ENCODE measurements at regions not wholly inside any gene's neighbourhood (a gene's known extent, or its start where the extent isn't known, plus 50 kb on each side); places are given as distances from the start of the nearest gene placed in this dataset.

DNA sequence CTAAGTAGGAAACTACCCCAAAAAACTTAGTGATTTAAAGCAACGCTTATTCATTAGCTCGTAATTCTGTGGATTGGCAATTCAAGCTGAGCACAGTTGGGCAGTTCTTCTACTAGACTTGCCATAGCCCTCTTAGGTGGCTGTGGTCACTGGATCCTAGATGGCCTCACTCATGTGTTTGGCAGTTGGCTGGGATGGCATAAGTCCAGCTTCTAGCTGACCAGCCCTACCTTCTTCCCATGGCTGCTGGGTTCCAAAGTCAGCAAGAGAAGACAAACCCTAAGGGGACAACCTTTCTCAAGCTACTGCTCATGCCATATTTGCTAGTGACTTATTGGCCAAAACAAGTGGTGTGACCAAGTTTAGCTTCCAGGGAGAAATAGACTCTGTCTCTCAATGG is 95.3 kb downstream of the COPS8 start:
- TF ChIP-seq, protein P1, sequence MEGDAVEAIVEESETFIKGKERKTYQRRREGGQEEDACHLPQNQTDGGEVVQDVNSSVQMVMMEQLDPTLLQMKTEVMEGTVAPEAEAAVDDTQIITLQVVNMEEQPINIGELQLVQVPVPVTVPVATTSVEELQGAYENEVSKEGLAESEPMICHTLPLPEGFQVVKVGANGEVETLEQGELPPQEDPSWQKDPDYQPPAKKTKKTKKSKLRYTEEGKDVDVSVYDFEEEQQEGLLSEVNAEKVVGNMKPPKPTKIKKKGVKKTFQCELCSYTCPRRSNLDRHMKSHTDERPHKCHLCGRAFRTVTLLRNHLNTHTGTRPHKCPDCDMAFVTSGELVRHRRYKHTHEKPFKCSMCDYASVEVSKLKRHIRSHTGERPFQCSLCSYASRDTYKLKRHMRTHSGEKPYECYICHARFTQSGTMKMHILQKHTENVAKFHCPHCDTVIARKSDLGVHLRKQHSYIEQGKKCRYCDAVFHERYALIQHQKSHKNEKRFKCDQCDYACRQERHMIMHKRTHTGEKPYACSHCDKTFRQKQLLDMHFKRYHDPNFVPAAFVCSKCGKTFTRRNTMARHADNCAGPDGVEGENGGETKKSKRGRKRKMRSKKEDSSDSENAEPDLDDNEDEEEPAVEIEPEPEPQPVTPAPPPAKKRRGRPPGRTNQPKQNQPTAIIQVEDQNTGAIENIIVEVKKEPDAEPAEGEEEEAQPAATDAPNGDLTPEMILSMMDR (conservative IDR thresholded peaks at IDR 0.05) = no peak
- no peak for TF ChIP-seq ZFX (IDR thresholded peaks at IDR 0.05)
- no peak overlapping the region for H3K27ac ChIP-seq

DNA sequence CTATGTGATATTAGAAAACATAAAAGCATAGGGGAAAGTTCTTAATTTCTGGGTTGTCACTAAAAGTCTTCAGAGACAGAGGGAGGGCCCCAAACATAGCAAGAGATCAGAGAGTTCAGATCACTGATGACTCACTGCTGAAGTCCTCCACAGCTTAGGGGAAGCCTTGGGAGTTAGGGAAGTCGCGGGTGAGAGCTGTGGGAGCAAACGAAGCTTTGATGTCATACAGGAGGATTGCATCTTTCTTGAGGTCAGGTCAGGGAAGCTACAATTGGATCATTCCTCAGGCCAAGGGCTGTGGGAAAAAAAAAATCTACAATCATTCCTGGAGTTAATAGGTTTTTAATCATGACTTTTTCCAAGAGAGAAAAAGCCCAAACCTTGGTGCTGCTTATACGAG is 96.2 kb downstream of the COPS8 start:
- TF ChIP-seq, protein P1 (conservative IDR thresholded peaks at IDR 0.05) = no peak
- TF ChIP-seq ZFX (IDR thresholded peaks at IDR 0.05) = no peak
- H3K27ac ChIP-seq = no peak overlapping the region

DNA sequence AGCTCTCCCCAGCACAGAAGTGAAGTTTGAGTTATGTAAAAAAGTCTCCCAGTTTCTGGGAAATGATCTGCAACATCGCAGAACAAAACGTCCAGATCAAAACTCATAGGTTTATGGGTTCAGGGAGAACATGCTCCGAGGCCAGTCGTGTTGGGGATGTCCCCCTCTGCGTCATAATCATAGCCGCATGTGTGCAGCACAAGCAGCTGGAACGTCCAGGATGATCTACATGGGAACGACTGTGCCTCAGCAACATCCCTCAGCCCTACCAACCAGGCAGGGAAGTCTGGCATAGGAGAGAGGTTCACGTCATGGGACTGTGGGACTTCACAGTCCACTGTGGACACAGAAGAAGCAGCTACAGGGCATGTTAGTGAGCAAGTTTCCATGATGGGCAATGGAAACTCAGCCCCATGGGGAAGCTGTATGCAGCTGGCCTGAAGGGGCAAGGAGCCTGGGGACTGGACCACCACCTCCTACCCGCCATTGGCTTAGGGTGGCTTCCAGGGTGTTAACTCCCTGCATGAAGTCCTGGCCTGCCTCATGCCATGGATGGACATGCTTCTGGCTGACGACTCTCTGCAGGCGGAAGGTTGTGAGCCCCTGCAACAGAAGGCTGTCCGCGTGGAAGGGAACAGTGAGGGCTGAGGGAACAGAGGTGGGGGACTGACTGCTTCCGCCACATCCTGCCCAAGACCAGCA is 96.9 kb downstream of the COPS8 start:
- no peak for TF ChIP-seq ZFX (IDR thresholded peaks at IDR 0.05)
- TF ChIP-seq, protein P1 (conservative IDR thresholded peaks at IDR 0.05) = no peak
- no peak overlapping the region for H3K27ac ChIP-seq

DNA sequence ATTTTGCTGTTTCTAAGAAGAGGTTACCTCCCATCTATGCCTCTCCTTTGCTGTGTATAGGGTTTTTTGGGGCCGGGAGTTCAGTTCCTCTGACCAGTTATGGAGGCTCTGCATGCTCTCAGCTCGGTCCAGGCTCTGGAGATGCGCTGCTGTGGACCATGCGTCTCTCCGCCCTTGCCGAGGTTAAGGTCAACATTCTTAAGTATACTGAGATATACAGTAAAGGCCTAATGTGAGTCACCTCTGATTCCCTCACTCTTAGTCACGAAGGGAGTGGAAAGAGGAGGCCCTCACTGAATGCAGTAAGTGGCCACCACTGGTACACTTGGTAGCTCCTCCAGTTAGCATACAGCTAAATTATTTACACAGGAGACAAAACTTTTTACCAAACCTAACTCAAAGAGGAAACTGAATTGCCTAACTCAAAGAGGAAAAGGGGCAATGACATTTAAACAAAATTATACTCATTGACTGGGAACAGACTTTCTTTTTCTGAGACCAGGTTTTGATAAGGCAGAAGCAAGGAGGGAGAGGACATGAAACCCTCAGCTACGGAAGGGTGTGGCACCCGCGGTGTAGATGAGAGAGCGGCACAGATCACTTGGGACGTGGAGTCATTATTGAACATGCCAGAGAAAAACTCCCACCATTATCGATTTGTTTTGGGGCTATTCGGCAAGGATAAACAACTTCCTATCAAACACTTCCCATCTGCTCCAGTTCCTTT is 98.7 kb downstream of the COPS8 start:
- no peak overlapping the region for H3K27ac ChIP-seq
- no peak for TF ChIP-seq ZFX (IDR thresholded peaks at IDR 0.05)
- TF ChIP-seq, protein P1 (conservative IDR thresholded peaks at IDR 0.05) = no peak

DNA sequence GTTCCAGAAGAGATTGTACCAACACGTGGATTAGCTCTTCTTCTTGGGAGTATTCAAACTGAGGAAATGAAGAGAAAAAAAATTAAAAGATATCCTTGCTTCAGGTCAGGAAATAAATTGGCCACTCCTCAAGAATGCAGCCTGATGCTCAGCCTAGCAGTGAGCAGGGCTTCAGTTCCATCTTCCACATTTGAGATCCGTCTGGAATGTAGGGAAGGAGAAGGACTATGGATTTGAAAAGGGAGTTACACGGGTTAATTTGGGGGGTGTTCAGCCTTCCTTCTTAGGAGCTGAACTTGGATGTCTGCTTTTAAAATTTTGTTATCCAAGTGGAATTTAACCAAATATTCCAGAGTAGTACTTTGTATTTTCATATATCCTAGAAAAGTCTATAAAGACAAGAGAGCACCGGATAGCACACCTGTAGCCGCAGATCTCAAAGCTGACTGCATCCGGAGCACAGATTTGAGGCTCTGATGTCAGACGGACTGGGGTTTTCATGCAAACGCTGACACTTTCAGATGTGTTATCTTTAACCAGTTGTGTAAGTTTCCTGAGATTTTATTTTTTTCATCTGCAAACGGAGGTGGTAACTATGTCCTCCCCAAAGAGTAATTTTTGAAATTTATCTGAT is 99.3 kb downstream of the COPS8 start:
- H3K27ac ChIP-seq = no peak overlapping the region
- no peak for TF ChIP-seq ZFX (IDR thresholded peaks at IDR 0.05)
- TF ChIP-seq, protein P1 (conservative IDR thresholded peaks at IDR 0.05) = no peak

DNA sequence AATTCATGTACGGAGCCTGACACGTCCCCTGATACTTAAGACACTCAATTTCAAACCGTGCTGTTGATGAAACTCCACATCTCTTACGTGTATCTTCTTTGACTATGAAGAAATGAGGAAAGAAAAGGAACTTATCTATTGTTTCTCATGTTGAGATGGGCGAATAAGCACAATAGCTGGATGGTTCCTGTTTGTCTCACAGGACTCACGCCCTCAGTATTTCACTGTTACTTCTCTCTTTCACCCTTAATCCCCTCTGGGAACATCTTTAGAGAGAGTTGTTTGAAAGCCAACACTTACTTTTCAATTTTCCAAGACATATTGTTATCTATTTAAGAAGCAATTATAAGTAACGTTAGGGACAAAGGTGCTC is 99.8 kb downstream of the COPS8 start:
- no peak overlapping the region for H3K27ac ChIP-seq
- TF ChIP-seq, protein P1 (conservative IDR thresholded peaks at IDR 0.05) = no peak
- no peak for TF ChIP-seq ZFX (IDR thresholded peaks at IDR 0.05)

DNA sequence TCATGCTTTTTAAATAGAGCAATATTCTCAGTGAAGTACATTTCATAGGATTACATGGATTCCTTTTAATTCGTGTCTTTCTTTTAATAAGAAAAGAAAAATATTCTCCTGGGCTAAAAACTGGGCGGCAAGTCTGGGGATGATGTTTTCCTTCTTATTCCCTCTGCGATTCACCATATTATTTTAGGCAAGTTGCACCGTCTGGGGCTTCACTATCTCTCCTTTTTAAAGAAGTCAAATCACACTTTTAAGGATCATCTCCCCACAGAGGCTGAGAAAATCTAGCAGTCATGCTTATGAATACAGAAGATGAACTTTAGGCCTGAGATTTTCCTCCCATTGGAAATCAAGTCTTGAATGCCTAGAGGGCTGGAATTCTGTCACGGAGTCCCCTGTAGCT is 104.1 kb downstream of the COPS8 start:
- TF ChIP-seq, protein P1 (conservative IDR thresholded peaks at IDR 0.05) = no peak
- no peak for TF ChIP-seq ZFX (IDR thresholded peaks at IDR 0.05)
- no peak overlapping the region for H3K27ac ChIP-seq
